ENCODE measurements at regions not wholly inside any gene's neighbourhood (a gene's known extent, or its start where the extent isn't known, plus 50 kb on each side); places are given as distances from the start of the nearest gene placed in this dataset.

- WGBS, 2 donors (ENCODE audit: low coverage in 1 of 2): 94% methylated on average over 3 of the region's 3 CpGs; no CpG with 5 or more reads in 1 of the 2 donors
- intact Hi-C loops (cut with DNase I; ENCODE audit: low total_unique reads) (no loop called here), in situ Hi-C loops (cut with MboI; ENCODE audit: low pct_ligation_motif_present in 1 of 4, low pct_unique_long_range_greater_than_20kb in 1 of 4, low sequenced_read_pairs in 3 of 4) (no loop called here)
- TF ChIP-seq POLR2AphosphoS5 (IDR thresholded peaks at IDR 0.05) (no peak), EP300 (IDR thresholded peaks at IDR 0.05; ENCODE audit: low read depth) (no peak), CTCF (IDR thresholded peaks at IDR 0.05) (no peak), POLR2A (IDR thresholded peaks at IDR 0.05) (no peak)
- Histone ChIP-seq H3K9me3 (no peaks in the 10 kb centered on the region), H3K27me3 (no peaks in the 10 kb centered on the region), H3K4me3 (no peak overlapping the region), H3K27ac (no peak overlapping the region), H3K4me1 (peaks cover 15 to 34% (median 25%) of the 10 kb centered on the region in 4 donors), H3K36me3 (no peaks in the 10 kb centered on the region)
- DNase-seq: no peak
Observed at GRCh38 chr18:46247942-46248341, 143.8 kb downstream of the HAUS1 start.

GRCh38 chr18:46250084-46250811, 146.1 kb downstream of the HAUS1 start:
- intact Hi-C loops (cut with DNase I; ENCODE audit: low total_unique reads): loop anchor here (10.0 kb wide), 1 partner anchor 75 kb away; a partner anchor contains a TSS
- TF ChIP-seq EP300 (IDR thresholded peaks at IDR 0.05; ENCODE audit: low read depth) (no peak), CTCF (IDR thresholded peaks at IDR 0.05) (no peak), POLR2AphosphoS5 (IDR thresholded peaks at IDR 0.05) (no peak), POLR2A (IDR thresholded peaks at IDR 0.05) (no peak)

GRCh38 chr18:46250812-46251173, 146.6 kb downstream of the HAUS1 start:
- in situ Hi-C loops (cut with MboI; ENCODE audit: low pct_ligation_motif_present in 1 of 4, low pct_unique_long_range_greater_than_20kb in 1 of 4, low sequenced_read_pairs in 3 of 4): no loop called here
- H3K9me3 ChIP-seq: no peaks in the 10 kb centered on the region
- H3K27ac ChIP-seq: peak overlapping the region; percentile 78 to 85 (median 82)
- H3K4me3 ChIP-seq: peak overlapping the region in 1 of 4 donors; percentile 30
- 6 to 13% methylated on average over 2 of the region's 2 CpGs for WGBS, 2 donors (ENCODE audit: low coverage in 1 of 2)
- TF ChIP-seq CTCF (IDR thresholded peaks at IDR 0.05) (no peak), POLR2A (IDR thresholded peaks at IDR 0.05) (no peak), POLR2AphosphoS5 (IDR thresholded peaks at IDR 0.05) (no peak), EP300 (IDR thresholded peaks at IDR 0.05; ENCODE audit: low read depth) (no peak)
- H3K4me1 ChIP-seq: peaks cover 15 to 40% (median 25%) of the 10 kb centered on the region in 4 donors
- no peaks in the 10 kb centered on the region for H3K36me3 ChIP-seq
- H3K27me3 ChIP-seq: no peaks in the 10 kb centered on the region
- DNase-seq: no peak
- intact Hi-C loops (cut with DNase I; ENCODE audit: low total_unique reads): loop anchor here (10.0 kb wide), 1 partner anchor 76 kb away; a partner anchor contains a TSS

More at GRCh38 chr18:46250084-46250811, 146.1 kb downstream of the HAUS1 start:
- Histone ChIP-seq H3K27me3 (no peaks in the 10 kb centered on the region), H3K4me3 (peak overlapping the region in 1 of 4 donors; percentile 30), H3K36me3 (no peaks in the 10 kb centered on the region), H3K27ac (peak overlapping the region; percentile 78 to 85 (median 82)), H3K4me1 (peaks cover 15 to 36% (median 25%) of the 10 kb centered on the region in 4 donors), H3K9me3 (no peaks in the 10 kb centered on the region)
- WGBS, 2 donors (ENCODE audit: low coverage in 1 of 2): 22 to 24% methylated on average over 4 of the region's 4 CpGs
- in situ Hi-C loops (cut with MboI; ENCODE audit: low pct_ligation_motif_present in 1 of 4, low pct_unique_long_range_greater_than_20kb in 1 of 4, low sequenced_read_pairs in 3 of 4): no loop called here
- DNase-seq: peak; percentile 61

- H3K4me1 ChIP-seq: peaks cover 15 to 54% (median 32%) of the 10 kb centered on the region in 4 donors
- 75 to 86% methylated on average over 1 to 2 of the region's 2 CpGs for WGBS, 2 donors (ENCODE audit: low coverage in 1 of 2)
- intact Hi-C loops (cut with DNase I; ENCODE audit: low total_unique reads): loop anchor here (10.0 kb wide), 1 partner anchor 78 kb away; a partner anchor contains a TSS
- TF ChIP-seq EP300 (IDR thresholded peaks at IDR 0.05; ENCODE audit: low read depth) (no peak), POLR2A (IDR thresholded peaks at IDR 0.05) (no peak), POLR2AphosphoS5 (IDR thresholded peaks at IDR 0.05) (no peak), CTCF (IDR thresholded peaks at IDR 0.05) (no peak)
- no peaks in the 10 kb centered on the region for H3K27me3 ChIP-seq
- no peak overlapping the region for H3K4me3 ChIP-seq
- no peak overlapping the region for H3K27ac ChIP-seq
- in situ Hi-C loops (cut with MboI; ENCODE audit: low pct_ligation_motif_present in 1 of 4, low pct_unique_long_range_greater_than_20kb in 1 of 4, low sequenced_read_pairs in 3 of 4): no loop called here
- no peaks in the 10 kb centered on the region for H3K9me3 ChIP-seq
- no peaks in the 10 kb centered on the region for H3K36me3 ChIP-seq
- DNase-seq: no peak
Observed at GRCh38 chr18:46252759-46253158, 148.6 kb downstream of the HAUS1 start.
